ENCODE measurements at regions not wholly inside any gene's neighbourhood (a gene's known extent, or its start where the extent isn't known, plus 50 kb on each side); places are given as distances from the start of the nearest gene placed in this dataset.

DNA sequence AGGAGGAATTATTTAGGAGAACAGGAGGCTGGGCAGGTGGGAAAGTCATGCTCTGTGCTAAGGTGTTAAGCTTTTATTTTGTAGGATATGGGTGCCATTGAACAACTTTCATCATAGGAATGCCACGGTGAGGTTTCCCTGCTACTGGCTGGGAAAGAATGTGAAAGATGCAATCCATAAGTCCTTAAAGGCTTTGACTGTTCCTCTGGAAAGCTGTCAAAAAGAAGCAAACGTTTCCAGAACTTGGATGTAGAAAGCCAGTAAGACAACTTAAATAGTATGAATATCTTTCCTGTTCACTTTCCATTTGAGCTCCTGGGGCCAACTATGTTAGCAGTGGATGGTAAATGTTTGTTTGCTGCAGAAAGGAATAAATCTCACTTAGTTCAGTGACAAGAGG is 574.4 kb downstream of the RNF144B start:
- WGBS, 2 experiments (ENCODE audit: extremely low coverage in 1 of 2, insufficient coverage in 1 of 2, insufficient read length in 1 of 2, insufficient replicate concordance in 2 of 2, low coverage in 1 of 2, low lambda C conversion rate in 2 of 2, missing lambda C conversion rate in 1 of 2) = 85% methylated on average over 2 of the region's 2 CpGs; no CpG with 5 or more reads in 1 of the 2 experiments
- H3K9me3 ChIP-seq (ENCODE audit: insufficient read depth in 2 of 2, low read depth in 1 of 2, low read length in 1 of 2) = no peaks in the 10 kb centered on the region
- no peaks in the 10 kb centered on the region for H4K20me1 ChIP-seq (replicated peaks in 1 of 2; ENCODE audit: control insufficient read depth in 1 of 2, insufficient read depth in 2 of 2, low read length in 2 of 2)
- POLR2A ChIA-PET (ENCODE audit: partially characterized antibody) = no interaction called here
- no peak overlapping the region for H3K56ac ChIP-seq (replicated peaks; ENCODE audit: insufficient read length, low read depth, low read length)
- H3K18ac ChIP-seq (ENCODE audit: extremely low read depth, low read length) = no peak overlapping the region
- no peak overlapping the region for H2BK15ac ChIP-seq (ENCODE audit: low read length)
- H2AFZ ChIP-seq (ENCODE audit: low read length) = no peak overlapping the region
- no peak overlapping the region for H3K9ac ChIP-seq (replicated peaks in 1 of 4; ENCODE audit: extremely low read depth in 1 of 4, low read depth in 3 of 4, low read length in 3 of 4)
- H3K4me2 ChIP-seq (ENCODE audit: insufficient read depth in 1 of 2, low read depth in 2 of 2, low read length in 2 of 2) = no peak overlapping the region
- no peaks in the 10 kb centered on the region for H3K36me3 ChIP-seq (ENCODE audit: control insufficient read depth in 2 of 4, insufficient read depth in 4 of 4, low read length in 3 of 4)
- TF ChIP-seq YY1 (IDR thresholded peaks at IDR 0.05; ENCODE audit: low read depth, low read length) (no peak), SP1 (IDR thresholded peaks at IDR 0.05; ENCODE audit: low read depth, low read length) (no peak), KDM5A (IDR thresholded peaks at IDR 0.05; ENCODE audit: low read length) (no peak), BCL11A (IDR thresholded peaks at IDR 0.05; ENCODE audit: low read depth in 2 of 2, low read length in 2 of 2) (no peak), HDAC6 (IDR thresholded peaks at IDR 0.05; ENCODE audit: low read depth, low read length) (no peak), BRCA1 (IDR thresholded peaks at IDR 0.05; ENCODE audit: low read depth, low read length) (no peak)
- no peak overlapping the region for H2BK5ac ChIP-seq (ENCODE audit: low read depth, low read length)
- H3K79me1 ChIP-seq (ENCODE audit: low read depth, low read length) = no peaks in the 10 kb centered on the region
- no peak for FAIRE-seq
- H2BK12ac ChIP-seq (ENCODE audit: low read depth, low read length) = no peak overlapping the region
- no peaks in the 10 kb centered on the region for H3K23me2 ChIP-seq (ENCODE audit: low read depth, low read length)
- DNase-seq (ENCODE audit: low read depth in 1 of 2, low spot score in 2 of 2) = no peak
- no peak overlapping the region for H4K8ac ChIP-seq (ENCODE audit: extremely low read depth, insufficient read depth, low read length)
- no peaks in the 10 kb centered on the region for H3K4me1 ChIP-seq (replicated peaks in 1 of 4; ENCODE audit: control insufficient read depth in 3 of 4, insufficient read depth in 4 of 4, low read length in 3 of 4)
- no peak overlapping the region for H4K5ac ChIP-seq (ENCODE audit: insufficient read length, low read depth, low read length)
- no peak overlapping the region for H2BK120ac ChIP-seq (replicated peaks; ENCODE audit: low read depth, low read length)
- H3K14ac ChIP-seq (ENCODE audit: insufficient read length) = no peak overlapping the region
- H3K4ac ChIP-seq (replicated peaks; ENCODE audit: insufficient read length, low read depth, low read length) = no peak overlapping the region
- no peaks in the 10 kb centered on the region for H3K27me3 ChIP-seq (replicated peaks in 1 of 4; ENCODE audit: control insufficient read depth in 3 of 4, extremely low read depth in 1 of 4, insufficient read depth in 3 of 4, low read length in 3 of 4)
- H2AK5ac ChIP-seq (ENCODE audit: low read depth, low read length) = no peak overlapping the region
- H4K91ac ChIP-seq (replicated peaks; ENCODE audit: insufficient read length, low read length) = no peak overlapping the region
- no peaks in the 10 kb centered on the region for H3K79me2 ChIP-seq (ENCODE audit: control insufficient read depth in 1 of 2, insufficient read depth in 2 of 2, low read length in 2 of 2)
- H3K23ac ChIP-seq (ENCODE audit: insufficient read length) = no peak overlapping the region
- no peak overlapping the region for H3K27ac ChIP-seq (ENCODE audit: low read depth, low read length)
- H2BK20ac ChIP-seq (ENCODE audit: low read length) = no peak overlapping the region
- no peak overlapping the region for H3K4me3 ChIP-seq (ENCODE audit: extremely low read depth in 1 of 4, insufficient read depth in 2 of 4, low read depth in 3 of 4, low read length in 4 of 4)
- CTCF ChIA-PET (ENCODE audit: partially characterized antibody) = interaction anchor here (0.6 to 1.5 kb wide), 3 partner anchors 28 to 30 kb away, joined by 3 to 4 read pairs (median 3); no protein-coding TSS in a partner anchor

Measured in H1 (cell line).